HG03378 (cell line): ENCODE measurements at regions not wholly inside any gene's neighbourhood (a gene's known extent, or its start where the extent isn't known, plus 50 kb on each side); places are given as distances from the start of the nearest gene placed in this dataset.
"Not testable (repeated sequence)": the region's sequence is repeated elsewhere in the genome, so short reads cannot be mapped to it uniquely, and the experiment has no call there.

ENCODE experiments used
- ATAC-seq: cut with Tn5 transposase; IDR thresholded peaks from one replicate; pipeline ENCODE4 v1.9.1; 2021; ENCODE audit warnings: mild to moderate bottlenecking, moderate library complexity; ENCODE audit not compliant: unreplicated experiment

DNA sequence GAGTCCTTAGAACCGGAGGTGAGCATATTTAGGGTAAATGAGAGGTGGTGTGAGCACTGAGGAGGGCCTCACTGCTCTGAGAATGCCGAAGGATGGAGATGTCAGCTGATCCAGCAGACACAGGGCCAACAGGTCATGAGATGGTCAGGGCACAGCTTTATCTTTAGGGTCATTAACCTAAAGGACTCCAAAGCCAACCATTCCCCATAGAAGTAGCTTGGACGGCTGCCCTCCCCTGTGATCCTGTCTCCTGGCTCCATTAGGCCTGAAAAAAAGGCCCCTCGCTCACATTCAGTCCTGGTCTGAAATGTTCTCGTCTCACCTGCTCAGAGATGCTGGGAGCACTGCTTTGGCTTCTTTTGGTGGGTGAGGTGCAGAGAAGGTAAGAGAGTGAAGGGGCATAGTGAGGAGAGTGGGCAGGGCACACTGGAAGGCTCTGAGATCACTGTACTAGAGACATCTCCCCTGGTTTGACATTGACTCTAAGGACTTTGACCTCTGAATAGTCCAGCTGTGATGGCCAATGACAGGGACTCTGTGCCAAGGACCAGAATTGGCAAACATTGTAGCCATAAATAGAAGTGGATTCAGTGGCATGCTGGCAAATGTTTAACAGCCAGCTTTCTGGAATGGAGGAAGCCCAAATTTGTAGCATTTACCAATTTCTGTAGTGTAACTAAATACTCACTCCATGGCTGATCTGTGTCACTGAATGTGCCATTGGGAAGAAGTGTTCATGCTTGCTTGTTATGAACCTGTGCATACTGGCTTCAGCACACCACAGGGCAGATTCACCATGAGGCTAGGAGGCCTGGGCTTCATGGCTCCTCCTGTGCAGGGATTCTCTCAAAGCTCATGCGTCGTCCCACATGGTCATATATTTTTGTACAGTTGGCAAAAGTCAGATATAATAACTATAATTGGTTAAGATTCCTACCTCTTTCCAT, 76.2 kb upstream of the MRPS22 start:
- ATAC-seq = no peak

DNA sequence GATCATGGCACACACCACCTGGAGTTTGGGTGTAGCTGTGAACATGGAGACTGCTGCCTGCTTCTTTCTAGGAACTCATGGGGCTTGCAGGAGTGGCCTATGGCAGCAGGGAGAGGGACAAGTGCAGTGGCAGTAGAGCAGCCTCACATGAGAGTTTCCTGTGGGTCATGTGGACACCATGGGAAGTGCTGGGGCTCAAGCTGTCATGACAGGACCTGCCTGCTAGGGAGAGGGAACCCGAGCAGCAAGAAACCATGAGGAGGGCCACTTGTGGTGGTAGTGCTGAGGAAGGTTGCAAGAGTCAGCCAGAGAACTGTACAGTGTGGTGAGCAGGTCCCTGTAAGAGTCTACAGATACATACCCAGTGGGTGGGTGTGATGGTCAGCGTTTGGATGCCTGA, 73.8 kb upstream of the MRPS22 start:
- no peak for ATAC-seq

DNA sequence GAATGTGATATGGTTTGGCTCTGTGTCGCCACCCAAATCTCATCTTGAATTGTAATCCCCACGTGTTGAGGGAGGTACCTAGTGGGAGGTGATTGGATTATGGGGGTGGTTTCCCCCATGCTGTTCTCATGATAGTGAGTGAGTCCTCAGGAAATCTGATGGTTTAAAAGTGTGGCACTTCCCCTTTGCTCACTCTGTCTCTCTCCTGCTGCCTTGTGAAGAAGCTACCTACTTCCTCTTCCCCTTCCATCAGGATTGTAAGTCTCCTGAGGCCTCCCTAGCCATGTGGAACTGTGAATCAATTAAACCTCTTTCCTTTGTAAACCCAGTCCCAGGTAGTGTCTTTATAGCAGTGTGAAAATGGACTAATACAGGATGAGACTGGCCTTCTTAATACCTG, 73.2 kb upstream of the MRPS22 start:
- not testable (repeated sequence) for ATAC-seq

DNA sequence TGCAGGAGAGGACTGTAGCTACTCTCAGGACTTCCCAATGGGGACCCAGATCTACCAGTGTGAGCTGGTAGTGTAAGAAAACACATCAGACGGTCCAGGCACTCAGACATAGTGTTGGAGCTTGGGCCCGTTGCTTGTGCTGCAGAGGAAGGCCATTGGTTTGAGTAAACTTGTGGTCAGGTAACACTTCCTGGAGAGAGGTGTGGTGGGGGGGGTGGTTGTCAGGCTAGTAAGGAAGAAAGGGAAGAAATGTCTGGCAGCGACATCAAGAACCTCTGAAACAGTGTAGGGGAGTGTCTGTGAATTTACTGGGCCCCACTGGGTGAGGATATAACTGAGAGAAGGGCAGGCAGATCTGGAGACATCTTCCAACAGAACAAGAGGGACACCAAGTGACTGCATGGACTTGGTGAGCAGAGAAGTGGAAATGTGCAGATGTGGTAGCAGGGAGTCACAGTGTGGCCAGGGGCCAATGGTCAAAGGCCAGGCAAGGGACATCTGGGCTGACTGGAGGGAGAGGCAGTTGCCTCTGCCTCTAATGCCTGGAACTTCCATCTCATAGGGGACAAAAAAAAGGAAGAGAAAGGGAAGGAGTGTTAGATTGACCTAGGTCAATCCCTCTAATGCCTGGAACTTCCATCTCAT, 63.7 kb upstream of the MRPS22 start:
- no peak for ATAC-seq

DNA sequence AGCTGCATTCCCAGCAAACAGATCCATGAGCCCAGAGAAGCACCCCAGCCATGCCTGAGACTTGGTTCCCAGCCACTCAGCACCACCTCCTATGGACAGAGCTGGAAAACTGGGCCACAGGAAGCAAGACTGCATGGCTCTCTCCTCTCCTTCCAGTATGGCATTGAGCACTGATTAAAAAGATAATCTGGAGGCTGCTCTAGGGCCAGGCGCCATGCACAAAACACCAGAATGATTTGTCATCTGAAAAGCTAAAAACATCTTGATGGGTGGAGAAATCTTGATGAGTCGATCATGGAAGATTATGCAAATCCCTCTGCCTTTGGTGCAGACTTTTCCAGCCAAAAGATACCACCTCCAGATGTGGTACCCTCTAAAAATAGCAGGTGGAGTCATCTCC, 62.7 kb upstream of the MRPS22 start:
- ATAC-seq = no peak

DNA sequence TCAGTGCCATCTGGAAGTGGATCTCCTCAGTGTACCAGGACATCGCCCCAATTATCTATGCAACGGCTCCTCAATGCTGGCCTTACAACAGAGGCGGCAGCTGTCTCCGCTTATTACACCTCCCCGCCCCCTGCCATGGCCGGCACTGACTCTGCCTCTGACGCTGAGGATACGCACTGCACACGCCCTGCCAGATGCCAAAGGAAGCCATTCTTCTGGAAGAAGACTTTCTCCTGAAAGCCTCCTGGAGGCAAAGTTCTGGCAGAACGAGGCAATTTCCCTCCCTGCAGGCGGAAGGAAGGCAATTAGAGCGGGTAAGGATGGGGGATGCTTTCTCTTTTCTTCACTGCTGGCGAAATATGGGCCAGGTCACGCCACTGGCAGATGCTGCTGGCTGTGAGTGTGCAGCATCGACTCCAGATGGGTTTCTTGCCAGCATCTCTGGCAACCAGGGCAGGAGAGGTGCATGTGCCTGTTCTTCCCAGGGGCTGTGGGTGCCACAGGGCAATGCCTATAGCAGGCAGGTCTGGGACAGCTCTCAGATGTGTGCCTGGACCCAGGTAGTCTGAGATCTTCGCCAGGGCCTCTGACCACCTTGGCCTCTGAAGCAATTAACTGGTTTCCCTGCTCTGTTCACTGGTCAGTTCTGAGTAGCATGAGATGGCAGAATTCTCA, 62.2 kb upstream of the MRPS22 start:
- no peak for ATAC-seq

DNA sequence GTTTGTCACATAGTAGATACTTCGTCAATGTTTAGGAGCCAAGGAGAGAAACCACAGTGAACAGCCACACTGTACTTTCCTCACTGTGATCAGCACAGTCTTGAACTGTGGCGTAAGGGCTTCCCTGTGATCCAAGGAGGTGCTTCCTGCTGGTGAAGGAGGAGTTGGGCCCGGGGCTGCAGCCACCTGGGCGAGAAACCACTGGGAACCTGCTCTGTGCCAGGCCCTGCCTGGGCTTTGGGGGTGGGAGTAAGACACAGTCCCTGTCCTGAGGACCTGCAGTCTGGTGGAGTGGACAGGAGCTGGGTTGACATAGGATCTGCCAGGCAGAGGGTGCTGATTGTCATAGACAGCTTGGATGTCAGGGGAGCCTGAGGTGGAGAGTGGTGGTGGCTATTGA, 60.5 kb upstream of the MRPS22 start:
- no peak for ATAC-seq

DNA sequence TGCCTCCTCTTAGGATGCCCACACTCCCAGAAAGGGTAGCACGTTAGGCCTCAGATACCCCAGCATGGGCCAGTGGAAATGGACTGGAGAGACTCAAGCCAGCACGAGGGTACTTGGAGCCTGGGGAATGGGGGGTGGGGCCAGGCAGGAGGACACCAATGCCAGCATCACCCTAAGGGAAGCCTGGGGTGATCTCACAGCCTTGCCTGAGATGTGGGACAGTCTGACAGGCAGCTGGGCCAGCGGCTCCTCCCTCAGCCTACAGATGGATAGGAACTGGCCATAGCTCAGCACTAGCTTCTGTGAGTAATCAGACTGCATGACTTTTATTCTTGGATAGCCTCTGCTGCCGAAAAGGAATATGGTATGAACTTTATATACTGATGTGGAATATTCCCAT, 59.6 kb upstream of the MRPS22 start:
- ATAC-seq = no peak

DNA sequence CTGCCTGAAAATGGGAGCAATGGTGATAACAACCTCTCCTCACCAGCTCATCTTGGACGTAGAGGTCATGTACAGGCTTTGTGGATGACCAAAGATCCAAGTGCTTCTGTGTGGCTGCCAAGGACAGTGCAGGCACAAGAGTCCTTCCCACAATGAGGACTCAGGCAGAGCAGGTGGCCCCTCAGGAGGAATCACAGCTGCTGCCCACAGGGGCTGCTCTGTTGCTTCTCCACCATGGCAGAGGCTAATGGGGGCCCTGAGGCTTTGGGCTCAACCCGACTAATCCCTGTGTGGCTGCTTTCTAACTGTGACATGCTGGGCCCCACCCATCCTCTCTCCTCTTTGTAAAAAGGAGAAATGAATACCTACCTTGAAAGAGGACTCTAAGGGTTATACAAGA, 58.1 kb upstream of the MRPS22 start:
- no peak for ATAC-seq

DNA sequence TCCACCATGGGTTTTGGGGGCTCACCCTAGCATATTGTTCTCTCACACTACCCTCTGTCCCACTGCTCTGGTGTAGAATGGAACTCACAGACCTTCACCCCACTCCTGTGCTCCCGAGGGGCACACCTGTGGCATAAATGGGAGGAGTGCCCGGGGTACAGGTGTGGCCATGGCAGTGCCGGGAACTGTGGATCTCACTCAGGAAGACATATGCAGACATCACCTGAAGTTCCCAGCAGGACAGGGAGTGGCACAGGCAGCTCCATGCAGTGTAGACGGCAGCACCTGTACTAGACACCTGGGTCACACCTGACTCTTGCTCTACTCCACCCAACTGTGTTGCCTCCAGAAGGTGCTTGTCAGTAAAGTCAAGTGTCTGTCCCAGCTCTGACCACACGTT, 57.6 kb upstream of the MRPS22 start:
- no peak for ATAC-seq

DNA sequence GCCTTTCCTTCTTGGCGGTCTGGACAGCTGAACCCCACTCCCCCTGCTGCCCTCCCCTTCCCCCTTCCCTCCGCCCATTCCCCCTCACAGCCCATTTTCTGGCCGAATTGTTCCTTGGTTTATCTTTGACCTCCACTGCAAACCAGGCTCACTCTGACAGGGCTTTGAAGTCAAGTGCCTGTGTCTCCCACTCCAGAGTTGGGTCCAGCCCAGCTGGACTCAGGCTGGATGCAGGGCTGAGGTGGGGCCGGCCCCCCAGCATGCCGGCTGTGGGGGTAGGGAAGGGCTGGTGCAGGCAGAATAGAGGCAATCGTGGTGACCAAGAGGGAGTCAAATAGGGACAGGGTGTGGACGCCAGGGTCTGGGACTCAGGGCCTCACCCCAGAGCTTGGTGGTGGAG, 57.0 kb upstream of the MRPS22 start:
- no peak for ATAC-seq

DNA sequence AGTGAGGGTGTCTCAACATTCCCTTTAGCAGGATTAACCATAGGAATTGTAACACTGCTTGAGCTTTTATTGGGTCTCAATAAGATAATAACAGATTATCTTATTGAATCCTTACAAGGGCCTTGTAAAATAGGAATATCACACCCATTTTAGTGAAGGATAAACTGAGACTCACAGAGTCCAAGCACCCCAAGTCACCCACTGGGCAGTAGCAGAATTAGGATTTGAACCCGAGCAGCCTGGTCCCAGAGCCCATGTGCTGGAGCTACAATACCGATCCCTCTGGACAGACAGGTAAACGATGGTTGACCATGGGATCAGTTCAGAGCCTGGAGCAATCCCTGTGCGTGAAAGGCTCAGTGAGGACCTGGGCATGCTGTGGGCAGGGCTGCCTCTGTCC, 56.3 kb upstream of the MRPS22 start:
- ATAC-seq = no peak

DNA sequence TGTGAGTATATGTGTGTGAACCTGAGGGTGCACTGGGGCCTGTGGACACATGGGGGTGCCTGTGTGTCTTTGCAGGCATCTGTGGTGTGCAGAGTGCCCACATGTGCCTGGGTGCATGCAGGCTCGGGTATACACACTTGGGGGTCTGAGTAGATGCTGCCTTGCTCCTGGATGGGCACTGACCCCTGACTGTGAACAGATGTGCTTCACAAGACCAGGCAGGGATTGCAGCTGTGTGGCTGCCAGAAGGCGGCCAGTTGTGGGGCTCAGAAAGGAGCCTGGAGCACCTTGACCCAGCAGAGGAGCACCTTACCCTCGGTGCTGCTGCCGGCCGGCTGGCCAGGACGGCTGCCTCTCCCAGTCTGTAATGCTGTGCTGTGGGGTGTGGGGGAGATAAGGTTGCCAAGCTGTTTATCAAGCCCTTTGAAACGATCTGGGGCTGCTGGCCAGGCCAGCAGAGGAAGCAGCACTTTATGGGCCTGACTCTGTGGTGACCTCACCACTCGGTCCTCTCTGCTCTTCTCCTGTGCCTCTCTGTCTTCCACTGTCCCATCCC, 55.5 kb upstream of the MRPS22 start:
- no peak for ATAC-seq

DNA sequence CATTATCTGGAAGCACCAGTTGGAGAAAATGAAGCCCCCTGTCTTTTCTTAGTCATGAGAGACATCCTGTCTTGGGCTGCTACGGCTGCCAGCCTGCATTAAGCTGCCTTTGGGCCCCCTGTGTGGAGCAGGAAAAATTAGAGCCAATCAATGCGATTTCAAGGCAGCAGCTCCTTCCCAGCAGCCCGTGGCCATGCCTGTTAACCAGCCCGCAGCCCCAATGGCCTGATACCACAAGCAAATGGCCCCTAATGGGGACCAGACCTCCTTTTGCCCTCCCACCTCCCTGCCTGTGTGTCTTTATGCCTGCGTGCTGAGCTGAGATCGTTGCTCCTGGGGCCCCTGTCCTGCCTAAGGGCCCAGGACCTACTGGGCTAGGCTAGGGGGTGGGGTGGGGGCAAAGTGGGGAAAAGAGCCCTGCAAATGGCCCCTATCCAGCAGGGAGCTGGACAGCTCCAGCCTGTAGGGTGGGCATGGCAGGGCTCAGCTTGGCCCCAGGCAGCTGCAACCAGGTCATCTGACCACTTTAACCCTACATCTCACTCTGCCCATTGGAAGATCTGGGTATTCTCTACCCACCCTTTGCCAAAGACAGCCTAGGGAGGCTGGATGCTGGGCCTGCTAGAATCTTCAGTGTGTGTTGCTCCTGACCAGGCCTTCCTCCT, 53.8 kb upstream of the MRPS22 start:
- ATAC-seq = no peak

DNA sequence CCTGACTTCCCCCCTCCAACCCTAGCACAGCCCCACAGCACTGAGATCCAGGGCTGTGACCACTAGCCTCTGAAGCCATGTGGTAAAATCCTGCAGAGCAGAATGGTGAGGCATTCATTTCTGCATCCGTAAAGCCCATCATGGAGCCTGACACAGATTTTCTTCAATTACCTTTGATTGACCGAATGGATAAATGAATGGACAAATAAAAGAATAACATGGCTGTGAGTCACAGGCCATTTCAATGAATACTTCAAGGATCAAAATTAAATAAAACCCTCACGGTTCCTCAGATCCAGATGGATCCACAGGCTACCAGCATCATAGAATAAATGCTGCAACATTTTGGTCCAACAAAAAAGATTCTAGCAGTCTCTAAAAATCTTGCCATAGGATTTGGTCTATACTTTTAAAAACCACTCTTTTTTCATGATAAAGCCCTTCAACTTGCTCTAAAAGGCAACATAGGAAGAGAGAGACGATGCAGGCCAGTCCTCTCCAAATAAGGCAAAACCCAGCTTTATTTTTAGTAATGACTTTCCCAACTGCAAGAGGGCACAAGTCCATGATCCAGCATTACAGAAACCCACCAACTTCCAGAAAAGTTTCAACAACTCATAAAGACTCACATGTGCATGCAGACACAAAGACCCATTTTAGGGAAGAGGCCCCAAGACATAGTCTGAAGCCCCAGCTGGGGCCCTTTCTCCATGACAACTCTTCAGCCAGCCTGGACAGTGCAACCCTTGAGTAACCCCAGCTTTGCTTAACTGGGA, 52.4 kb upstream of the MRPS22 start:
- ATAC-seq = no peak

DNA sequence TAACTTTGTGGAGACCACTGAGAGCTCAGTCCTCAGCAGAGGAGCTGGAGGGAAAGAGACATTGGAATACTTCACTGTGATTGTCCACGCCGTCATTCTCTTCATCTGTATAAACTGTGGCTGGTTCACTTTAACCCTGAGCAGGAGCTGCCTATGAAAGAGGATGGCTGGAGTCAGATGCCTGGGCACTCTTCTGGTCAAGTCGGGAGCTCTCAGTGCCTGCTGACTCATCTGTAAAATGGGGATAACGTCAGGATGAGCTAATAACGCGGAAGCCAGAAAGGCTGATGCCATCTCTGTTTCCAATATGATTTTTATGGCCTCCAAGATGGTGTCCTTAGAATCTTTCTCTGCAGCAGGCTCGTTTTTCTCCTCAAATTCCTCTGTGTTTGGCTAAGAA, 51.6 kb upstream of the MRPS22 start:
- ATAC-seq = no peak

DNA sequence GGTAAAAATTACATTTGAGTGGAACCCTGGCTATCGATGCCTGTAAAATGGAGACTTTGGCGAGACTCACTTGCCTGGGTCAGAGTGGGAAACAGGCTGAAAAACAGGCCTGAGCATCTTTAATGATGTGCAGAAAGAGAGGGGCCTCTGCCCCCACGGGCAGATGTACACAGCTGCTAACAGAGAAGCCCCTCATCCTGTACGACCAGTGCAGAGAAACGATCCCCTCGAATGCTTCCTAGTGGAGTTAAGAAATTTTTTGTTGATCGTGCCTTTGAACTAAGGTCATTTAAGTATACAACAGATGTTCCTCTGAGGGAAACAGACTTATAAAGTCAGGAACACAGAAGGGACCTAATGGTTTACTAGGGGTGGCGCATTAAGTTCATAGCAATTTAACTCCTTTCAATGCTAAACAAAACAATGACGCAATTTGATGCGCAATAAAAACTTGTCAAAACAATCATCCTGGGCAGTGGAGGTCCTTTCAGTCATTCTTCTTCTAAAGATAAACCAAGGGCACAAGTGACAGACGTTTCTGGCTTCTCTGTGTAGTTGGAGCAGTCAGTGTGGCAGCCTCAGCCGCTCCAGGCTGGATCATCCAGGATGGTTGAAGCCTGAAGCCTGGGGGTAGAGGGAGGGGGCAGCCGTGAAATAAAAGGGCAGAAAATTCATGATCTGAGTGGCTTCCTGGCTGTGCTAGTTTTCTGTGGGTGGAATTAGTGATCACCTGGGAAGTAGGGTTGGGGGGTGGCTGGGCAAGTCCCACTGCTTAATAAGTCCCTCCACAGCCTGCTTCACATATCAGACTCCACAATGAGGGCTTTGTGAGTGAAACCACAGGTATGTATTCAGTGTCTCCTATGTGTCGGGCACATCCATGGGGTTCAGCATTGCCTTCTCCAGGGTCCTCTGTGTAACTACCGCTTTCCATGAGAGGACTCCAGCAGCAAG, 50.8 kb upstream of the MRPS22 start:
- no peak for ATAC-seq

DNA sequence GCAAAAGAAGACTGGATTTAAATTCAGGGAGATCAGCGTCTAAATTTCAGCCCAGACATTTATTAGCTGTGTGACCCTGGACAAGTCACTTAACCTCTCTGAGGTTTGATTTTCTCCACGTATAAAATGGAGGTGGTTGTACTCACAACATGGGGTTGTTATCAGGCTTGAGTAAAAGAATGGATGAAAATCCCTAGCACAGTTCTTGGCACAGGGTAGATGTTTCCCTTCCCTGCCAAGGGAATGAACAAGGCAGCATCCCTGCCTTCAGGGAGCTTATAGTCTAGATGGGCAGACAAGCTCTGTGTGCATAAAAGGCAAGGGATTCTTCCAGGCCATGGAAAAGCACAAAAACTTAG, 50.2 kb upstream of the MRPS22 start:
- no peak for ATAC-seq
